ENCODE measurements at regions not wholly inside any gene's neighbourhood (a gene's known extent, or its start where the extent isn't known, plus 50 kb on each side); places are given as distances from the start of the nearest gene placed in this dataset.

GRCh38 chr7:131880078-131880477 lies 323.6 kb upstream of the PODXL start:
- no peak for DNase-seq
- intact Hi-C loops (cut with DNase I) = no loop called here
- no peak overlapping the region for H3K27ac ChIP-seq
- H3K9me3 ChIP-seq = no peaks in the 10 kb centered on the region
- H3K4me1 ChIP-seq = no peaks in the 10 kb centered on the region
- H3K36me3 ChIP-seq = no peaks in the 10 kb centered on the region
- H3K4me3 ChIP-seq = no peak overlapping the region
- no peaks in the 10 kb centered on the region for H3K27me3 ChIP-seq
- H3K9ac ChIP-seq (ENCODE audit: low read depth in 2 of 2, low read length in 2 of 2) = no peak overlapping the region
- TF ChIP-seq CTCF (IDR thresholded peaks at IDR 0.05) = no peak

- intact Hi-C loops (cut with DNase I) = no loop called here
- Histone ChIP-seq H3K27me3 (no peaks in the 10 kb centered on the region), H3K4me1 (no peaks in the 10 kb centered on the region), H3K9me3 (no peaks in the 10 kb centered on the region), H3K9ac (ENCODE audit: low read depth in 2 of 2, low read length in 2 of 2) (no peak overlapping the region), H3K4me3 (no peak overlapping the region), H3K27ac (no peak overlapping the region), H3K36me3 (no peaks in the 10 kb centered on the region)
- no peak for DNase-seq
- no peak for TF ChIP-seq CTCF (IDR thresholded peaks at IDR 0.05)
Observed at GRCh38 chr7:131879424-131879823, 323.0 kb upstream of the PODXL start.

- Histone ChIP-seq H3K27me3 (no peaks in the 10 kb centered on the region), H3K9me3 (no peaks in the 10 kb centered on the region), H3K4me1 (no peaks in the 10 kb centered on the region), H3K9ac (ENCODE audit: low read depth in 2 of 2, low read length in 2 of 2) (no peak overlapping the region), H3K27ac (no peak overlapping the region), H3K4me3 (no peak overlapping the region), H3K36me3 (no peaks in the 10 kb centered on the region)
- TF ChIP-seq CTCF (IDR thresholded peaks at IDR 0.05) = no peak
- DNase-seq = no peak
- intact Hi-C loops (cut with DNase I) = no loop called here
Observed at GRCh38 chr7:131878777-131879176, 322.3 kb upstream of the PODXL start.

GRCh38 chr7:131873581-131873980 lies 317.2 kb upstream of the PODXL start:
- Histone ChIP-seq H3K9ac (ENCODE audit: low read depth in 2 of 2, low read length in 2 of 2) (no peak overlapping the region), H3K4me1 (no peaks in the 10 kb centered on the region), H3K9me3 (no peaks in the 10 kb centered on the region), H3K4me3 (no peak overlapping the region), H3K36me3 (no peaks in the 10 kb centered on the region), H3K27me3 (no peaks in the 10 kb centered on the region), H3K27ac (no peak overlapping the region)
- TF ChIP-seq CTCF (IDR thresholded peaks at IDR 0.05) = no peak
- intact Hi-C loops (cut with DNase I) = no loop called here
- DNase-seq = no peak

- Histone ChIP-seq H3K36me3 (no peaks in the 10 kb centered on the region), H3K27ac (no peak overlapping the region), H3K4me1 (no peaks in the 10 kb centered on the region), H3K9me3 (no peaks in the 10 kb centered on the region), H3K9ac (ENCODE audit: low read depth in 2 of 2, low read length in 2 of 2) (no peak overlapping the region), H3K4me3 (no peak overlapping the region), H3K27me3 (no peaks in the 10 kb centered on the region)
- TF ChIP-seq CTCF (IDR thresholded peaks at IDR 0.05) = no peak
- intact Hi-C loops (cut with DNase I) = no loop called here
- DNase-seq = no peak
Observed at GRCh38 chr7:131869986-131870385, 313.6 kb upstream of the PODXL start.
